Uterus (tissue), 2 donors: ENCODE measurements at regions not wholly inside any gene's neighbourhood (a gene's known extent, or its start where the extent isn't known, plus 50 kb on each side); places are given as distances from the start of the nearest gene placed in this dataset.

Source experiments
- POLR2A ChIP-seq, 2 donors: fragments of 450-650 bp; IDR thresholded peaks; one replicate each; pipeline ENCODE4 v1.6.1; 2016; ENCODE audit warnings: antibody characterized with exemption in 2 of 2, mild to moderate bottlenecking in 1 of 2, moderate library complexity in 1 of 2
- TF ChIP-seq, protein P1 (sequence below), 4 experiments: fragments of 200-600 bp in 2 of 4; fragments of 450-650 bp in 2 of 4; sonication (generic) in 2 of 4; IDR thresholded peaks; one replicate each; pipeline ENCODE4 v1.5.1; 2016 to 2019; ENCODE audit warnings: antibody characterized with exemption in 4 of 4, mild to moderate bottlenecking in 2 of 4, moderate library complexity in 1 of 4

DNA sequence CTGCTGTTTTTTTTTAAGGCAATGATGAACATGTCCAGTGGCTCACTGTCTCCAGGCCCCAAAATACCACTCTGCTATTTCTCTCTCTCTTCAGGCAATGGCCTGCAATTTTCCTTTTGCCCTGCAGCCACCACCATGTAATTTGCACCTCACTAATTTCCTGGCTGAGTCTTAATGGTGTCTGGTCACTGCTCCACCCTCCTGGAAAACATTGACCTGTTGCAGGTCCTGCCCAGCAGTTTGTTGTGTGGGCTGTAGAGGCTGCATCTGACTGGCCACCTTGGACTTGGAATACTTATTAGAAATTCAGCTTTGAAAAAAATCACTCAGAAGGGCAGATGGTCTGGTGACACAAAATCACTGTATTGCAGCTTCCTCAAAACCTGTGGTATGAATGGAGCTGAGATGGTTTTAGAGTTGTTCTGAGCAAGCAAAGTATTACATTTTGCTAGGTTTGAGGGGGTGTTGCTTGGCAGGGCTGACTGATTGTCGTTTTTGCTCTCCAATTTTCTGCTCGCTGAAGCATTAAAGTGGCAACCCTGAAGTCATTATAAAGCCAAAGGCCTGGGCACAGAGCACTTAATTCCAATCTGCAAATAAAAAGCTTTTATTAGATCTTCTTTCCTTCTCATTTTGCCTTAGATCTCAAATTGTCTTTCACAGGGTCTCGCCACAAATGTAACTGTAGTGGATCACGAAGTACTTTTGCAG, 134.8 kb downstream of the TMEM174 start:
- TF ChIP-seq, protein P1, sequence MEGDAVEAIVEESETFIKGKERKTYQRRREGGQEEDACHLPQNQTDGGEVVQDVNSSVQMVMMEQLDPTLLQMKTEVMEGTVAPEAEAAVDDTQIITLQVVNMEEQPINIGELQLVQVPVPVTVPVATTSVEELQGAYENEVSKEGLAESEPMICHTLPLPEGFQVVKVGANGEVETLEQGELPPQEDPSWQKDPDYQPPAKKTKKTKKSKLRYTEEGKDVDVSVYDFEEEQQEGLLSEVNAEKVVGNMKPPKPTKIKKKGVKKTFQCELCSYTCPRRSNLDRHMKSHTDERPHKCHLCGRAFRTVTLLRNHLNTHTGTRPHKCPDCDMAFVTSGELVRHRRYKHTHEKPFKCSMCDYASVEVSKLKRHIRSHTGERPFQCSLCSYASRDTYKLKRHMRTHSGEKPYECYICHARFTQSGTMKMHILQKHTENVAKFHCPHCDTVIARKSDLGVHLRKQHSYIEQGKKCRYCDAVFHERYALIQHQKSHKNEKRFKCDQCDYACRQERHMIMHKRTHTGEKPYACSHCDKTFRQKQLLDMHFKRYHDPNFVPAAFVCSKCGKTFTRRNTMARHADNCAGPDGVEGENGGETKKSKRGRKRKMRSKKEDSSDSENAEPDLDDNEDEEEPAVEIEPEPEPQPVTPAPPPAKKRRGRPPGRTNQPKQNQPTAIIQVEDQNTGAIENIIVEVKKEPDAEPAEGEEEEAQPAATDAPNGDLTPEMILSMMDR (IDR thresholded peaks at IDR 0.05) = no peak
- TF ChIP-seq POLR2A (IDR thresholded peaks at IDR 0.05) = no peak
